ENCODE measurements at regions not wholly inside any gene's neighbourhood (a gene's known extent, or its start where the extent isn't known, plus 50 kb on each side); places are given as distances from the start of the nearest gene placed in this dataset.

- H2BK120ac ChIP-seq (ENCODE audit: insufficient read depth, low read length, poor library complexity), result no peak overlapping the region
- DNase-seq, result no peak
- no peak overlapping the region for H3K4me3 ChIP-seq (ENCODE audit: low read depth, low read length)
- no peaks in the 10 kb centered on the region for H3K4me1 ChIP-seq (ENCODE audit: control insufficient read depth in 1 of 2, insufficient read depth in 2 of 2, low read length in 2 of 2)
- H3K4me2 ChIP-seq (ENCODE audit: low read length), result no peak overlapping the region
- H3K18ac ChIP-seq (ENCODE audit: low read length), result no peak overlapping the region
- no peaks in the 10 kb centered on the region for H3K27me3 ChIP-seq (ENCODE audit: insufficient read depth, low read length)
- H3K23ac ChIP-seq (ENCODE audit: low read length), result no peak overlapping the region
- H2AK5ac ChIP-seq (ENCODE audit: low read length), result no peak overlapping the region
- H4K12ac ChIP-seq (ENCODE audit: low read depth, low read length), result no peak overlapping the region
- no peak overlapping the region for H4K8ac ChIP-seq (ENCODE audit: low read depth, low read length)
- WGBS (ENCODE audit: extremely low coverage, insufficient coverage, insufficient read length), result no CpG with 5 or more reads among the region's 6 CpGs
- no peak overlapping the region for H4K91ac ChIP-seq (ENCODE audit: low read depth, low read length)
- no peak overlapping the region for H2BK12ac ChIP-seq (ENCODE audit: low read length)
- H3K4ac ChIP-seq (ENCODE audit: low read depth, low read length), result no peak overlapping the region
- H3K79me2 ChIP-seq (ENCODE audit: control insufficient read depth, insufficient read depth, low read length, poor library complexity), result no peaks in the 10 kb centered on the region
- no peaks in the 10 kb centered on the region for H3K9me3 ChIP-seq (ENCODE audit: insufficient read depth, low read depth, low read length)
- H3K36me3 ChIP-seq (ENCODE audit: control insufficient read depth in 1 of 2, insufficient read depth in 2 of 2, low read length in 2 of 2), result no peaks in the 10 kb centered on the region
- no peak overlapping the region for H3K9ac ChIP-seq (ENCODE audit: low read length)
- H3K14ac ChIP-seq (ENCODE audit: low read length), result no peak overlapping the region
- H3K27ac ChIP-seq (ENCODE audit: low read depth, low read length), result no peak overlapping the region
- no peak overlapping the region for H2BK5ac ChIP-seq (ENCODE audit: low read depth, low read length, poor library complexity)
- no peaks in the 10 kb centered on the region for H3K79me1 ChIP-seq (ENCODE audit: low read length)
- no peak overlapping the region for H2AFZ ChIP-seq (ENCODE audit: insufficient read depth, low read length, poor library complexity)
Measured at GRCh38 chrX:125262836-125263235, 56.8 kb upstream of the TEX13C start.

- no CpG with 5 or more reads among the region's 4 CpGs for WGBS (ENCODE audit: extremely low coverage, insufficient coverage, insufficient read length)
Measured at GRCh38 chrX:125266153-125266660, 53.5 kb upstream of the TEX13C start.

More at GRCh38 chrX:125266153-125266660, 53.5 kb upstream of the TEX13C start:
- no peaks in the 10 kb centered on the region for H3K4me1 ChIP-seq (ENCODE audit: control insufficient read depth in 1 of 2, insufficient read depth in 2 of 2, low read length in 2 of 2)
- H3K4me3 ChIP-seq (ENCODE audit: low read depth, low read length), result no peak overlapping the region
- H3K4ac ChIP-seq (ENCODE audit: low read depth, low read length), result no peak overlapping the region
- no peak overlapping the region for H3K23ac ChIP-seq (ENCODE audit: low read length)
- no peaks in the 10 kb centered on the region for H3K79me2 ChIP-seq (ENCODE audit: control insufficient read depth, insufficient read depth, low read length, poor library complexity)
- H2AK5ac ChIP-seq (ENCODE audit: low read length), result no peak overlapping the region
- H4K8ac ChIP-seq (ENCODE audit: low read depth, low read length), result no peak overlapping the region
- no peak overlapping the region for H3K4me2 ChIP-seq (ENCODE audit: low read length)
- no peak overlapping the region for H2AFZ ChIP-seq (ENCODE audit: insufficient read depth, low read length, poor library complexity)
- H2BK5ac ChIP-seq (ENCODE audit: low read depth, low read length, poor library complexity), result no peak overlapping the region
- H3K9me3 ChIP-seq (ENCODE audit: insufficient read depth, low read depth, low read length), result no peaks in the 10 kb centered on the region
- no peak overlapping the region for H3K18ac ChIP-seq (ENCODE audit: low read length)
- H4K12ac ChIP-seq (ENCODE audit: low read depth, low read length), result no peak overlapping the region
- H3K14ac ChIP-seq (ENCODE audit: low read length), result no peak overlapping the region
- no peak overlapping the region for H4K91ac ChIP-seq (ENCODE audit: low read depth, low read length)
- DNase-seq, result no peak
- H2BK120ac ChIP-seq (ENCODE audit: insufficient read depth, low read length, poor library complexity), result no peak overlapping the region
- no peaks in the 10 kb centered on the region for H3K36me3 ChIP-seq (ENCODE audit: control insufficient read depth in 1 of 2, insufficient read depth in 2 of 2, low read length in 2 of 2)
- H3K79me1 ChIP-seq (ENCODE audit: low read length), result no peaks in the 10 kb centered on the region
- H3K9ac ChIP-seq (ENCODE audit: low read length), result no peak overlapping the region
- H2BK12ac ChIP-seq (ENCODE audit: low read length), result no peak overlapping the region
- no peak overlapping the region for H3K27ac ChIP-seq (ENCODE audit: low read depth, low read length)
- H3K27me3 ChIP-seq (ENCODE audit: insufficient read depth, low read length), result no peaks in the 10 kb centered on the region

Data from trophoblast cell (in vitro differentiated cells and primary cell).